Common myeloid progenitor, CD34-positive (primary cell): ENCODE measurements at regions not wholly inside any gene's neighbourhood (a gene's known extent, or its start where the extent isn't known, plus 50 kb on each side); places are given as distances from the start of the nearest gene placed in this dataset.

Experiments used
- CTCF ChIA-PET: fragments of 350-600 bp; sonication (Branson Sonifier 250); formaldehyde crosslinking; loops from one replicate; lab custom pipeline; 2021; ENCODE audit warnings: antibody characterized with exemption; lab: Charles Lee
- POLR2A ChIA-PET: fragments of 350-600 bp; sonication (Branson Sonifier 250); formaldehyde crosslinking; loops from one replicate; lab custom pipeline; 2021; ENCODE audit warnings: antibody characterized with exemption; lab: Charles Lee
- DNase-seq, 3 donors: peaks; one replicate each; pipeline versions ENCODE4 v3.0.0 to v3.0.0-alpha.2; 2013
- H3K27ac ChIP-seq, 2 experiments: 1 replicate in 1 of 2; 2 replicates in 1 of 2; pipeline ENCODE4 v1.7.0; 2013; ENCODE audit warnings: inconsistent platforms in 2 of 2, low read length in 2 of 2, mild to moderate bottlenecking in 2 of 2, low read depth in 1 of 2, moderate library complexity in 1 of 2; ENCODE audit not compliant: severe bottlenecking in 2 of 2, insufficient read depth in 1 of 2, poor library complexity in 1 of 2
- H3K27me3 ChIP-seq, 5 experiments: replicated peaks in 2 of 5; 1 replicate in 3 of 5; 2 replicates in 2 of 5; pipeline versions ENCODE4 v1.6.1 to v1.7.0; 2013; ENCODE audit warnings: low read length in 4 of 5, mild to moderate bottlenecking in 2 of 5, moderate library complexity in 2 of 5, inconsistent platforms in 1 of 5; ENCODE audit not compliant: insufficient read depth in 5 of 5, control insufficient read depth in 4 of 5
- H3K36me3 ChIP-seq, 4 experiments: 1 replicate in 2 of 4; 2 replicates in 2 of 4; pipeline versions ENCODE4 v1.6.1 to v1.7.0; 2013; ENCODE audit warnings: low read length in 3 of 4, control low read depth in 1 of 4, mild to moderate bottlenecking in 1 of 4; ENCODE audit not compliant: control insufficient read depth in 4 of 4, insufficient read depth in 4 of 4
- H3K4me1 ChIP-seq, 4 experiments: 1 replicate in 3 of 4; 2 replicates in 1 of 4; pipeline versions ENCODE4 v1.6.1 to v1.7.1; 2013; ENCODE audit warnings: low read length in 3 of 4, mild to moderate bottlenecking in 3 of 4, control low read depth in 1 of 4, inconsistent platforms in 1 of 4, moderate library complexity in 1 of 4; ENCODE audit not compliant: control insufficient read depth in 4 of 4, insufficient read depth in 4 of 4; ENCODE audit errors: control extremely low read depth in 1 of 4
- H3K4me3 ChIP-seq, 7 experiments: 1 replicate in 4 of 7; 2 replicates in 3 of 7; pipeline versions ENCODE4 v1.5.1 to v1.7.0; 2013; ENCODE audit warnings: mild to moderate bottlenecking in 7 of 7, low read length in 6 of 7, moderate library complexity in 6 of 7, inconsistent platforms in 2 of 7, low read depth in 2 of 7, control low read depth in 1 of 7; ENCODE audit not compliant: insufficient read depth in 4 of 7, control insufficient read depth in 1 of 7; ENCODE audit errors: extremely low read depth in 1 of 7
- H3K9me3 ChIP-seq, 5 experiments: 1 replicate in 4 of 5; 2 replicates in 1 of 5; pipeline versions ENCODE4 v1.6.1 to v1.7.1; 2013; ENCODE audit warnings: low read length in 4 of 5, mild to moderate bottlenecking in 2 of 5, inconsistent platforms in 1 of 5, low read depth in 1 of 5, moderate library complexity in 1 of 5; ENCODE audit not compliant: control insufficient read depth in 4 of 5, insufficient read depth in 2 of 5; ENCODE audit errors: control extremely low read depth in 1 of 5
- WGBS: methylation state at CpG from one replicate; pipeline ENCODE4 v1.1.5; 2013; ENCODE audit not compliant: insufficient coverage; 5-methylcytosine and 5-hydroxymethylcytosine counted together

GRCh38 chr3:141669434-141669833 lies 68.7 kb upstream of the RNF7 start:
- ChIA-PET POLR2A (no interaction called here), CTCF (no interaction called here)
- peak in 2 of 3 donors; percentile 40 to 50 for DNase-seq
- no peaks in the 10 kb centered on the region for H3K27me3 ChIP-seq
- no peaks in the 10 kb centered on the region for H3K4me1 ChIP-seq
- H3K9me3 ChIP-seq: peaks cover 3 to 19% (median 13%) of the 10 kb centered on the region in 5 experiments
- H3K4me3 ChIP-seq: no peak overlapping the region
- no peak overlapping the region for H3K27ac ChIP-seq
- H3K36me3 ChIP-seq: no peaks in the 10 kb centered on the region

GRCh38 chr3:141677701-141678100 lies 60.4 kb upstream of the RNF7 start:
- Histone ChIP-seq H3K27me3 (no peaks in the 10 kb centered on the region), H3K4me1 (peaks cover 16 to 46% (median 21%) of the 10 kb centered on the region in 4 experiments), H3K36me3 (no peaks in the 10 kb centered on the region), H3K9me3 (no peaks in the 10 kb centered on the region), H3K27ac (no peak overlapping the region), H3K4me3 (no peak overlapping the region)
- peak in 1 of 3 donors; percentile 22 for DNase-seq
- CTCF ChIA-PET: interaction anchor here (1.0 to 1.6 kb wide), 3 partner anchors 10 to 51 kb away, joined by 4 read pairs; no protein-coding TSS in a partner anchor
- POLR2A ChIA-PET: no interaction called here

- no peaks in the 10 kb centered on the region for H3K9me3 ChIP-seq
- H3K4me1 ChIP-seq: peaks cover 16 to 46% (median 22%) of the 10 kb centered on the region in 4 experiments
- WGBS: 83% methylated on average over 1 of the region's 2 CpGs
- H3K4me3 ChIP-seq: peak overlapping the region in 2 of 7 experiments; percentile 13 to 20
- DNase-seq: peak; percentile 86 to 93 (median 93)
- no peaks in the 10 kb centered on the region for H3K27me3 ChIP-seq
- ChIA-PET POLR2A (no interaction called here), CTCF (interaction anchor here (0.9 kb wide), 1 partner anchor 11 kb away, joined by 3 read pairs; no protein-coding TSS in a partner anchor)
- no peaks in the 10 kb centered on the region for H3K36me3 ChIP-seq
- H3K27ac ChIP-seq: no peak overlapping the region
Observed at GRCh38 chr3:141680620-141681389, 57.3 kb upstream of the RNF7 start.

GRCh38 chr3:141681390-141681780 lies 56.7 kb upstream of the RNF7 start:
- no peaks in the 10 kb centered on the region for H3K36me3 ChIP-seq

GRCh38 chr3:141682007-141682406 lies 56.1 kb upstream of the RNF7 start:
- ChIA-PET POLR2A (no interaction called here), CTCF (no interaction called here)
- peak in 2 of 3 donors; percentile 42 for DNase-seq
- Histone ChIP-seq H3K4me3 (no peak overlapping the region), H3K27me3 (no peaks in the 10 kb centered on the region), H3K9me3 (no peaks in the 10 kb centered on the region), H3K27ac (no peak overlapping the region), H3K36me3 (no peaks in the 10 kb centered on the region), H3K4me1 (peaks cover 16 to 46% (median 28%) of the 10 kb centered on the region in 4 experiments)
- 40% methylated on average over 3 of the region's 3 CpGs for WGBS

More at GRCh38 chr3:141681390-141681780, 56.7 kb upstream of the RNF7 start:
- Histone ChIP-seq H3K4me1 (peaks cover 16 to 46% (median 23%) of the 10 kb centered on the region in 4 experiments), H3K9me3 (no peaks in the 10 kb centered on the region), H3K27ac (no peak overlapping the region), H3K27me3 (no peaks in the 10 kb centered on the region), H3K4me3 (peak overlapping the region in 1 of 7 experiments; percentile 44)
- 9% methylated on average over 4 of the region's 4 CpGs for WGBS
- ChIA-PET CTCF (no interaction called here), POLR2A (no interaction called here)
- DNase-seq: no peak

- Histone ChIP-seq H3K9me3 (no peaks in the 10 kb centered on the region), H3K27ac (no peak overlapping the region), H3K4me3 (no peak overlapping the region), H3K27me3 (no peaks in the 10 kb centered on the region), H3K4me1 (peaks cover 16 to 38% (median 30%) of the 10 kb centered on the region in 4 experiments), H3K36me3 (no peaks in the 10 kb centered on the region)
- ChIA-PET CTCF (interaction anchor here (1.2 kb wide), 1 partner anchor 114 kb away, joined by 4 read pairs; no protein-coding TSS in a partner anchor), POLR2A (no interaction called here)
- WGBS: 92% methylated on average over 6 of the region's 9 CpGs
- DNase-seq: no peak
Observed at GRCh38 chr3:141682921-141683320, 55.2 kb upstream of the RNF7 start.

- 100% methylated on average over 1 of the region's 1 CpG for WGBS
- no peaks in the 10 kb centered on the region for H3K27me3 ChIP-seq
- H3K4me1 ChIP-seq: peaks cover 16 to 33% (median 30%) of the 10 kb centered on the region in 4 experiments
- DNase-seq: no peak
- CTCF ChIA-PET: interaction anchor here (1.1 kb wide), 1 partner anchor 9 kb away, joined by 3 read pairs; no protein-coding TSS in a partner anchor
- no peak overlapping the region for H3K4me3 ChIP-seq
- no peaks in the 10 kb centered on the region for H3K9me3 ChIP-seq
- no peak overlapping the region for H3K27ac ChIP-seq
- no peaks in the 10 kb centered on the region for H3K36me3 ChIP-seq
- POLR2A ChIA-PET: no interaction called here
Observed at GRCh38 chr3:141684758-141685157, 53.3 kb upstream of the RNF7 start.
